GM21423 (cell line): ENCODE measurements at regions not wholly inside any gene's neighbourhood (a gene's known extent, or its start where the extent isn't known, plus 50 kb on each side); places are given as distances from the start of the nearest gene placed in this dataset.

ENCODE experiments used
- ATAC-seq: cut with Tn5 transposase; IDR thresholded peaks from one replicate; pipeline ENCODE4 v1.9.1; 2021; ENCODE audit warnings: mild to moderate bottlenecking, moderate library complexity; ENCODE audit not compliant: unreplicated experiment

DNA sequence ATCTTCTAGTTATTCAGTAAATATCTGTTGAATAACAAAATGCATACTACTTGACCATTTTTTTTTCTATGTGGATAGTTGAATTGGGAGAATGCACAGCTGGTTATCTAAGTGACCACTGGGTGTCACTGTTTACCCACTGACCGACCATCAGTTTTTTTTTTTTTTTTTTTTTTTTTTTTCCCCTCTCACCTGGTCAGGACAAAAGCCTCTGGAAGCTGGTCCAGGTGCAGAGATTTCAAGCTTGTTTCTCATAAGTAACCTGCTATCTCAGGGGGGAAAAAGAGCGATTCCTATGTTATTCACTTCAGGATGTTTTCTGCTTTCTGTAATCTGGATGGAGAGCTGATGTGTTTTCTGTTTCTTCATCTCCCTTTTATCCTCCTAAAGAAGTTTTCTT, 256.0 kb downstream of the DCDC2C start:
- ATAC-seq, result no peak

DNA sequence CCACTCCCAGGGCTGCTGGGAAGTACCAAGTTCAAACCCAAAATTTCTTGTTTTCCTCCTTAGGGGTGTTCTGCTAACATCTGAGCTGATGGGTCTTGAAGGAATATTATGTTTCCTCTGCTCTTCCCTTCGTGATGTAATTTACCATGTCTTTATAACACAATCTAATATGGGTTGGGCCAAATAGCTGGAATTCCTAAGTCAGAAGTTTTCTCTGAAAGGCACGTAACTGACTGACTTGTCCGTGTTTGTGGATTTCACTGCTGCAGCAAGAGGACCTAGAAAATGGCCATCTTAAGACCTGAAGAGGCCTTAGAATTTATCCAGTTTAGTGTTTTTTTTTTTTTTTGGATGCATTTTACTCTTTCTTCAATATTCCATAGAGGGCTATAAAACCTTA, 256.7 kb downstream of the DCDC2C start:
- ATAC-seq, result no peak

DNA sequence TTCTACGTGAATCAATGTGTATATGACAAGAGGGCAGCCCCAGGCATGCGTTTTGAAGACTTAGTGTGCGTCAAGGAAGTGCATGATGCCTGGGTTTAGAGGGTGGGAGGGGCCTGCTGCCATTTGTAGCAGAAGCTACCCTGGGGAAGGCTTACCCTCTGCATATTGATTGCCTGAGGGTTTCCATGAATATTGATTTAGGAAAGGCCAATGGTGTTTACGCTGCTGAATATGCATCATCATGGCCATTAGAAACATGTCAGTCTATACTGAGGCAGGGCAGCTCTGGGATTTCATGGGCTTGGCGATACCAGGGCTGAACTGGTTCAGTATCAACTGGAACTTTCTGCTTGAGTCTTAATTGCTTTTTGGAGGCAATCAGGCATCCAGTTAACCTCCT, 259.3 kb downstream of the DCDC2C start:
- ATAC-seq, result no peak

DNA sequence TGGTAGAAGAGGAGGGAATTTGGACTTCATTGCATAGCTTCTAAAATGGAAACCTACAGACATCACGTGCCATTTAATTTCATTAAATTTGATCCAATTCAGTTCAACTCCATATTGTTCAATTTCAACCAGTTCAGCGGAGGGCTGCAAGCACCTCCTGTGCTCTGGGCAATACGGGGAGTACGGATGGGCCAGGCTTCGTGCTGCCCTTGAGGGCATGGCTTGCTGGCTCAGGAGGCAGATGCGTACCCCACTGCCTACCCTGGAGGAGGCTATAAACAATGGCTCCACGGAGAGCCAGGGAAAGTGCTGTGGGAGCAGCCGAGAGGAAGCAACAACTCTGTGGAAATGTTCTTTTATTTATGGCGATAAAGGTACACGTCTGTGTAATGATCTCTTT, 261.8 kb downstream of the DCDC2C start:
- ATAC-seq, result no peak

DNA sequence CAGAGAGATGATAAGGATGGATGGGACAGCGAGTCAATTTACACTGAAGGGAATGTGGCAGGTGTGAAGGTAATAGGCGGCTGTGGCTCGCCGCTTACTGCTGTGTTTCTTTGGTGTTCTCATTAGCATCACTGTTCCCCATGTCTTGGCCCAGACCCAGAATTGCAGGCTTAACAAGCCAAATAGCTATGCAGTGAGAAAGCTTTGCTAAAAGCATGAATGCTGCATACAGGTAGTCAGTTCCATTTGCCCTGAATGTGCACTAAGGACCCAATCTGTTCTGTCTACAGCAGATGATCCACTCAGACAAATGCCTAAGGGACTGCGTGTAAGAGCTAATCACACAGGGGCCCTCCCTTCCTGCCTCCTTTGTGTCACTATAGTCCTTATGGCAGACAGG, 262.6 kb downstream of the DCDC2C start:
- ATAC-seq, result no peak

DNA sequence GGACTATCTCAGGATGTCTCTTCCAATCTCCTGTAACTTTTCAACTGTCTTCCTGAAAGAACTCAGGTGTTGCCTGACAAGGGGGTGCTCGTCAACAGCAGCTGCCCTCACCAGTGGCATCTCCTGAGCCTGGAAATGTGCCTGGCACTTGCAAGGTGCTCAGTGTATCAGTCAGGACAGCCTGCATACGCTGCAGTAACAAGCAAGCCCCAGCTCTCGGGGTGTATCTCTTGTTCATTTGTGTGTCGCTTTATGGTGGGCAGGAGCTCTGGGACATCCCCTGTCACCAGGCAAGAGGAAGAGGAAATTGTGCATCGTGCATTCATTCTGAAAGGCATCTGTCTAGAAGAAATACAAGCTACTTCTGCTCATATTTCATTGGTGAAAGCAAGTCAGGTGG, 263.1 kb downstream of the DCDC2C start:
- ATAC-seq, result no peak

DNA sequence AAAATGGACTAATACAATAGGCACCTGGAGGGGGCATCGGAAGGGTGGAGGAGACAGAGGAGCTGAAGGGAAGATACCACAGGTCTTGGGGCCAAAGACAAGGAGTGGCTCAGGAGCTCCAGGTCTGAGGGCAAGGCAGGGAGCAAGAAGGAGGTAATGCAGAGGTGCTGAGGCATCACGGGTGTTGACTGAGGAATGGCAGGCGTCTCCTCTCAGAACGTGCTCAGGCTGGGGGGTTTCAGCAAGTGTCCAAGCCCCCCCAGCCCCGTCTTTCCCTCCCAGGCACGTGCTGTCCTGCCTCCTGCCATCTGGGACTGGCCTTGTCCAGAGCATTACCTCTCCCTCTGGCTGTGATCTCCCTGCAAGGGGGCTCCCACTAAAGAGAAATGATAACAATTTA, 265.4 kb downstream of the DCDC2C start:
- no peak for ATAC-seq

DNA sequence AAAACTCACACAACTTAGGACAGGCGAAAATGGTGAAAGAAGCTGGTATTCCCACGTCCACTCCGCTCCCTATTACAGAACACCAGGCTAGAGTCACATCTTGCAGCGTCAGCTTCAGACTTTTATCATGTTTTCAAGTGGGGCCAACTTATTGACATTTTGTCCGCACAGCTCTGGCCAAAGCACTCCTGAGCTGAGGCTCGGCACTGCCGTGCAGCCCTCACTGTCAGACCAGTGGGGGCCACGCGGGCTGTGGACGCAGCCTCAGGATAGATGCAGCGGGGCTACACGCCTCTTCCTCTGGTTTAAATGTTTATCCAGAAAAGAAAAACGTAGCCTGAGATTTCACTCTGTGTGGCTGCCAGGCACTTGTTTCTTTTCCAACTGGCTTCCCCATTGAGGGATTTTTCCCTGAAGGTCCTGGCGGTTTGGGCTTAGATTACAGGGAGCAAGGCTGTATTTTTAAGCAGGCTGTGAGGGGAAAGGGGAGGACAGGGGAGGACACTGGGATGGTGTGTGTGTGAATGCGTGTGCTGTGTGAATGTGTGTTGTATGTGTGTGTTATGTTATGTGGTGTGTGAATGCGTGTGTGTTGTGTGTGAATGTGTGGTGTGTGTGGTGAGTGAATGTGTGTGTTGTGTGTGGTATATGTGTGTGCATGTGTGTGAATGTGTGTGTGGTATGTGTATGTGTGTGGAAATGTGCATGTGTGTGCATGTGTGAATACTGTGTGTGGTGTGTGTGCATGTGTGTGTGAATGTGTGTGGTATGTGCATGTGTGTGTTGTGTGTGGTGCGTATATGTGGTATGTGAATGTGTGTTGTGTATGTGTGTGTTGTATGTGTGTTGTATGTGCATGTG, 267.6 kb downstream of the DCDC2C start:
- no peak for ATAC-seq

DNA sequence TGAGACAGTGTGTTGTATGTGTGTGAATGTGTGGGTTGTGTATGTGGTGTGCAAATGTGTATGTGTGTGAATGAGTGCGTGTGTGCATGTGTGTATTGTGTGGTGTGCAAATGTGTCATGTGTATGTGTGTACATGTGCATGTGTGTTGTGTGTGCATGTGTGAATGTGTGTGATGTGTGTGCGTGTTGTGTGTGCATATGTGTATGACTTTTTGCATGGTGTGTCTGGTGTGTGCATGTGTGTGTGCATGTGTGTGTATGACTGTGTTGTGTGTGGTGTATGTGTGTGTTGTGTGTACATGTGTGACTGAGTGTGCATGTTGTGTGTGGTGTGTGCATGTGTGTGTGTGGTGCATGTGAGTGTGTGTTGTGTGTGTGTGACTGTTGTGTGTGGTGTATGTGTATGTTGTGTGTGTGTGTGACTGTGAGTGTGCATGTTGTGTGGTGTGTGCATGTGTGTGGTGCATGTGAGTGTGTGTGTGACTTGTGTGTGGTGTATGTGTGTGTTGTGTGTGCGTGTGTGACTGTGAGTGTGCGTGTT, 268.3 kb downstream of the DCDC2C start:
- ATAC-seq, result no peak

DNA sequence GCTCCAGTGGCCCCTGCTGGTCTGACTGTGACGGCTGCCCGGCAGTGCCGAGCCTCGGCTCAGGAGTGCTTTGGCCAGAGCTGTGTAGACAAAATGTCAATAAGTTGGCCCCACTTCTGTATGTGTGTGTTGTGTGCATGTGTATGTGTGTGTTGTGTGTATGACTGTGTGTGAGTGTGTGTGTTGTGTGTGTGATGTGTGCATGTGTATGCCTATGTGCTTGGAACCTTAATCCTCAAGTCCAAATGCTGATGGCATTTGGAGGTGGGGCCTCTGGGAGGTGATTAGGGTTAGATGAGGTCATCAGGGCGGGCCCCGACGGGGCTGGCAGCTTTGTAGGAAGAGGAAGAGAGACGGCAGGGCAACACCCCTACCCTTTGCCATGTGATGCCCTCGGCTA, 269.0 kb downstream of the DCDC2C start:
- no peak for ATAC-seq

DNA sequence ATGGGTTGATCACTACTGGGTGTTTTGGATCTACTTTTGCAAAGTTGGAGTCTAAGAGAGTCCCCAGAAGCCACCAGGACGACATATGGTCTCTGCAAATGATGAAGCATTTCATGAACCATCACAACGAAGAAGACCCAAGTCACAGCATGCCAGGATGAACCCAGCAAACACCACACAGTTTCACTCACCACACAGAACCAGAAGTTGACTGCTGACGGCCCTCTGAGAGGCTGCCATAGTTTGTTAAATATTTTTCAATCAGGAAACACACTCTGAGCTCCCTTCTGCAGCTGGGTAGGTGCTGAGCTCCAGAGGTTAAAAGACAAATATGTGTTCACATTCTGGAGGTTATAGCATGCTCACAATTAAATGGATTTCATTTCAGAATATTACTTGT, 271.4 kb downstream of the DCDC2C start:
- no peak for ATAC-seq

DNA sequence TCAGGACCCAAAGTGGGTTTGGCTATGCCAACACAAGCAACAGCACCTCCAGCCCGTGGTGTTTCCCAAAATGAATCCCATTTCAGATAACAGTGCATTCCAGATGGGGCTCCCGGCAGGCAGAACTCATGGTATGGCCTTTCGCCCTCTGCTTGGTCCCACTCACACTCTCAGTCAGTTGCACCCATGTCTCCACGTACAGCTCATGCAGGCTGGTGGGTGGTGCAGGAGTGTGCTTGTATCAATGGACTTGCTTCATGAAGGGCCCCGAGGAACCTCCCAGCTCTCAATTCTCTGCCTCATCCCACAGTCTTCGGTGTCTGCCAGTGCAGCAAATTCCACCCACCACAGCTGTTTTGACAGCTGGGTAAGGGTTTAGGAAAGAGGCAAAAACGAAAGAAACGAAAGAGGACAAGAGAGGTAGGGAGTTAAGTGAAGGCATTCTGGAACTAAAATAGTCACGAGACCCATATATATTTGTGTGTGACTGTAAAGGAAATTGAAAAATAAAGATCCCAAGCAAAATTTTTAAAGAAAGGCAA, 278.1 kb downstream of the DCDC2C start:
- no peak for ATAC-seq

DNA sequence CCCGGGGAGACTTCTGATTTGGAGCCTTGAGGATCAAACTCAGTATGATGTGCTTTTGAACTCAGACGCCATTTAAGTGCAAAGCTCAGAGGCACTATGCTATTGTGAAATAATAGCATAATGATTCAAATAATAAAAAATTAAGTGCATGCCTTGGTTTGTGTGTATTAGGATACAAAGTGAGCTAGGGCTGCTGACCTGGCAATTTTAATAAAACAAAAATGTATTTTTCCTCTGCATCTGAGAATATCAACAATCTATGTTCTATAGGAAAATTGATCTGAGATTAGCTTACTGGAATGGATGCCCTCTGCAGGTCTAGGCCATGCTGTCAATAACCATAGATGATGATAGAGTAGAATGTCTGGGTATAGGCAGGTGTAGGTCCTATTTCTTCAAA, 278.8 kb downstream of the DCDC2C start:
- no peak for ATAC-seq

DNA sequence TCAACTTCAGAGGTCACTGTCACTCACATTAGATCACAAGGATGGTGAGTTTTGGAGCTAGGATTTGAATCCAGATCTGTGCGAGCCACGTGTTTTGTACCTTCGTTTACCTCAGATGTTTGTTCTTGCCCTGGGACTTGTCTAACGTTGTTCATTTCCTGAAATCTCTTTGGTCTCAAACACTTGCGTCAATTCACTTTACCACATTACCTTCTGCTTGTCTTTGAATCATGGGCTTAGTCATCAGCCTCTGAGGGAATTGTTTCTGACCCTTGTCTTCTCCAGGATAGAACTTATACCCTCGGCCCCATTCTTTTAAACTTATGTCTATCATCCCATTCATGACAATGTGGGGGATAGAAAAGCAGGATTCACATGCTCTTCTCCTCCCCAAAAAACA, 282.7 kb downstream of the DCDC2C start:
- no peak for ATAC-seq

DNA sequence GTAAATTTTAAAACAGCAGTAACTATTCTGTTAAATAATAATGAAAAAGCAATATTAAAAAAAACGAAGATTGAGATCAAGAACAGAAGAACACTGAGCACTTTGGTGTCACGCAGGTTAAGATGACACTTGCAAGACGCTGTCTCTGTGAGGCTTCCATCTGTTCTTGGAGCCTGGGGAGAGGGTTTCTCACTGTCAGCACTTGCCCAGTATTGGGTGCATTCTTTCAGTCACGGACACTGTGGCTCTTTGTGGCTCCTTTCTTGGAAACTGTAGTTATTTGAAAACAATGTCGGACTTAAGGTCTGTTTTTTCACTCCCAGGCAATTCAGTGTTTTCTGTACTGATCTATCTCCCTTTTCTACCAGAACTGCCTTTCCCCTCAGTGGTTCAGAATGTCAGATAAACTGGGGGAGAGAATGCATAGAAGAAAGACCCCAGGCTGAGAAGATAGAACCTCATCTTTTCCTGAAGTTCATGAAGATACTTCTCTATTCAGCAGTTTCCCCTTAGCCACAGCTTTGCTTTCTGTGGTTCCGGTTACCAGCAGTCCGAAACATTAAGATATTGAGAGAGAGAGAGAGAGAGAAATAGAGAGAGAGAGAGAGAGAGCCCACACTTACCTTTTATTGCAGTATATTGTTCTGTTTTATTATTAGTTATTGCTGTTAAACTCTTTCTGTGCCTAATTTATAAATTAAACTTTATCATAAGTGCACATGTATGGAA, 283.3 kb downstream of the DCDC2C start:
- ATAC-seq, result no peak

DNA sequence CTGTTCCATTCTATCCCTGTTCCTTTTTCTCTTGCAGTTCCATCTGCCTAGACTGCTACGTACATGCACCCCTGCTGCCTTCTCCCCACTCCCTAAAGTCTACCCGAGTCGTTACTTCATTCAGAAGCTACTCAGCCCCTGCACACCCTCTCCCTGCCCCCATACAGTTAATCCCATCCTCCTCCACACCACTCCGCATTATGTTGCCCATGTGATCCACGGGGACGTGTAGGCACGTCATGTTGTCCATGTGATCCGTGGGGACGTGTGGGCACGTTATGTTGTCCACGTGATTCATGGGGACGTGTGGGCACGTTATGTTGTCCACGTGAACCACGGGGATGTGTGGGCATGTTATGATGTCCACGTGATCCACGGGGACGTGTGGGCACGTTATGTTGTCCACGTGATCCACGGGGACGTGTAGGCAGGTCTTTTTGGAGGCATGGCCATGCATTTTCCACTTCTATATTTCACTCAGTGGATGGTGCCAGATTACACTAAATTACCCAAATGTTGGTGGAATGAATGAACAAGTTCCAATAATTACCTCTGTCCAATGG, 299.5 kb downstream of the DCDC2C start:
- no peak for ATAC-seq

DNA sequence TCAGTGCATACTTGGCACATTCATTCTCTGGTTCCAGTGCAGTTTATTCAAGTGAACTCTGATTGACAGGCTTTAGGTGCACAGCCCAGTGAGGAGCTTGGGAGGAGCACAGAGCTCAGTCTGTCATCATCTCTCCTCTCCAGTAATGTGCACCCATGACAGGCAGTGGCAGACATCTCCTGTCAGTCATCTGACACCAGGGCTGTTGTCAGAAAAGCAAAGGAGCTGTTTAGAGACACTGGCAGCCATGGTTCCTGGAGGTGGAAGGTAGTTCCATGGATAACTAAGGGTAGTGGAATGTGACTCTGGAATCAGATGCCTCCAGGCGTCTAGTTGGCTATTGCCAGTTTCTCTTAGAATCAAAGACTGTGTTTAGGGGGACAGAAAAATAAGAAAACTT, 308.8 kb downstream of the DCDC2C start:
- no peak for ATAC-seq

DNA sequence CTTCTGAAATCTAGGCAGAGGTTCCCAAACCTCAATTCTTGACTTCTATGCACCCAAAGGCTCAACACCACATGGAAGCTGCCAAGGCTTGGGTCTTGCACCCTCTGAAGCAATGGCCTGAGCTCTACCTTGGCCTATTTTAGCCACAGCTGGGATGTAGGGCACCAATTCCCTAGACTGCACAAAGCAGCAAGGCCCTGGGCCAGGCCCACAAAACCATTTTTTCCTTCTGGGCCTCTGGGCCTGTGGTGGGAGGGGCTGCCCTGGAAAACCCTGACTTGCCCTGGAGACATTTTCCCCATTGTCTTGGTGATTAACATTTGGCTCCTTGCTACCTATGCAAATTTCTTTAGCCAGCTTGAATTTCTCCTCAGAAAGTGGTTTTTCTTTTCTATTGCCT, 315.2 kb downstream of the DCDC2C start:
- ATAC-seq, result no peak

DNA sequence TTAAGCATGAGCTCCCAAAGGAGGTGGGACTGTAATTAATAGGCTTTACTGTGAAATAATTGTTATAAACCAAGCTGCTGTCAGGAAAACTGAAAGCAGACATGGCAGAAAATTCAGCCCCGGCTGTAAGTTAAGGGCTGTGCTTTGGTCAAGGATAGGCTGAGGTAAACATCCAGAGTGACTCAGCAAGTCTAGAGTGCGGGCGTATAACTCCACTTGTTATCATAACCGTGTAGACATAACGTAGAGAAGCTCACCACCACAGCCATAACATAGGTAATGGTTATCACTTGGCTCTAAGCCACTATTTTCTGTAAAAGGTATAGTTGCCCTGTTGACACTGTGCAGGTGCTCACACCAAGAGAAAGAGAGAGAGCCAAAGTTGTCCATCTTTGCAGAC, 316.8 kb downstream of the DCDC2C start:
- no peak for ATAC-seq

DNA sequence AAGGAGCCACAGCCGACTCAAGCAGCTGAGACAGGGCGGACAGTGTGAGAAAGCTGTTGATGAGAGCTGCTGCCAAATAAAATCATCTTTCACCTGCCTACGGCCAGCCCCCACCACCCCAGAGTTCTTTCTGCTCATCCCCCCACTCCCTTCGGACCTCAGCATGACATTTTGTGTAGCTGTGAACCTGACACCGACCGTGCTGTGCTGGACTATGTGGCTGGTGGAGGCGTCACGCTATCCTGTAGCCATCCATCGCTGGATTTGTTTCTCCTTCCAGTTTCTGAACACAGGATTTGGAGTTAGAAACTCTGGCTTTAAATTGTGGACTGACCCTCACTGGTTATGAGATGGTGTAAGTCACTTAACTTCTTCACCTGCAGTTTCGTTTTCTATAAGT, 317.3 kb downstream of the DCDC2C start:
- ATAC-seq, result no peak

DNA sequence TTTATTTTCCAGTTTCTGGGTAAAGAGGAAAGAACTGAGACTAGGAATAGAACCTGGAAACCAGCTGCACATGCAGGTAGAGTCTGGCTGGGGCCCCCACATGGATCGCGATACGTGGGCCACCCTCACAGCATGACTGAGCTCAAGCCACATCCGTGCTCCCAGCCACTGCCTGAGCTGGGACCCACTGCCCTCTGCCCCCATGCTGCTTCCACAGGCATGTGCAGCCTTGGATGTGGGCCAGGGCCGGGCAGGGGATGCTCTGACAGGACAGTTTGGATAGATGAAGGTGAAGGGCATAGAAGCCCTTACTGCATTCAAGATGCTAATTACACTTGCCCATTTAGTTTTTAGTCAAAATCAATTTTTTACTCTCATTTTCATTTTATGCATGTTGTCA, 321.2 kb downstream of the DCDC2C start:
- no peak for ATAC-seq

DNA sequence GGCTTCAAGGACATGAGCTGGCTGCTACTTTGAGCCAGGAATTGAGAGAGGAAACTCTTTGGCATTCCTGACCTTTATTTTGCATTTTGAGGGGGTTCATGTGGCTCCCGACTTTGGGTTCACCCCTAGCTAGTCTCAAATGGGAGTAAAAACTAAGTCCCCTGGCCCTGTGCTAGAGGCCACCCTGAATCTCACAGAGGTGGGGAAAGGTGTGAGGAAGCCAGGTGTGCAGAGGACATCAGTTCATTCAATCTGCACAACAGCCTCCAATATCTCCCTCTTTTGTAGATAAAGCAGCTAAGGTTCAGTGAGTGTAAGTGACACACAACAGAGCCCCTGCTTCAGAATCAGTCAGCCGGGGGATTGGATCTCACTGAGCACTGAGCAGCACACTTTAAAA, 325.7 kb downstream of the DCDC2C start:
- no peak for ATAC-seq
